HCT116 (cell line): ENCODE measurements at regions not wholly inside any gene's neighbourhood (a gene's known extent, or its start where the extent isn't known, plus 50 kb on each side); places are given as distances from the start of the nearest gene placed in this dataset.

Experiments
- ATAC-seq: fragments of 200-7000 bp; cut with Tn5 transposase; 2 replicates; pipeline ENCODE4 v1.9.1; 2020; ENCODE audit warnings: mild to moderate bottlenecking, moderate library complexity
- BruUV-seq: library from RNA; stranded (reverse); fragments of 400-500 nt; replicated peaks from 2 replicates; lab custom pipeline; 2021; lab: Mats Ljungman, UMichigan
- CTCF ChIA-PET: fragments of 300-600 bp; sonication (Branson Sonifier 250); formaldehyde crosslinking; loops from one replicate; lab custom pipeline; 2021; ENCODE audit warnings: antibody characterized with exemption; lab: Charles Lee
- POLR2A ChIA-PET: fragments of 300-600, 350-600 bp; sonication (Branson Sonifier 250); formaldehyde crosslinking; loops from one replicate; lab custom pipeline; 2021; ENCODE audit warnings: antibody characterized with exemption; lab: Charles Lee
- RAD21 ChIA-PET, 2 experiments: fragments of 300-600 bp; sonication (Branson Sonifier 250); formaldehyde crosslinking; loops; one replicate each; lab custom pipeline; 2023; ENCODE audit warnings: low total read pairs in 2 of 2; ENCODE audit not compliant: uncharacterized antibody in 2 of 2, unreplicated experiment in 2 of 2, low non-redundant PET in 1 of 2; lab: Charles Lee
- DNase-seq: peaks from one replicate; pipeline ENCODE4 v3.0.0-alpha.2; 2010; ENCODE audit warnings: low read depth, low spot score
- H2AFZ ChIP-seq: fragments of 200-600 bp; shearing (Covaris generic), sonication (generic); 2 replicates; pipeline ENCODE4 v1.6.1; 2017; ENCODE audit warnings: low read depth, mixed run types, mixed read lengths, antibody characterized with exemption, low read length; ENCODE audit not compliant: poor library complexity, severe bottlenecking
- H3K27ac ChIP-seq: 2 replicates; pipeline ENCODE4 v1.5.1; 2012; ENCODE audit warnings: low read depth, low read length
- H3K27me3 ChIP-seq: fragments of 200-600 bp; sonication (generic); 2 replicates; pipeline ENCODE4 v1.6.1; 2016; ENCODE audit warnings: mixed run types, low read length, mixed read lengths; ENCODE audit not compliant: insufficient read depth
- H3K36me3 ChIP-seq, 2 experiments: fragments of 200-500 bp in 1 of 2; fragments of 200-600 bp in 1 of 2; sonication (Bioruptor generic) in 1 of 2; sonication (generic) in 1 of 2; 2 replicates each; pipeline versions ENCODE4 v1.5.1 to v1.6.1; 2014 to 2016; ENCODE audit warnings: low read length in 2 of 2, inconsistent platforms in 1 of 2, mixed read lengths in 1 of 2, mixed run types in 1 of 2; ENCODE audit not compliant: insufficient read depth in 2 of 2, control insufficient read depth in 1 of 2
- H3K4me1 ChIP-seq, 2 experiments: fragments of 200-600 bp in 1 of 2; sonication (generic) in 1 of 2; 2 replicates each; pipeline versions ENCODE4 v1.5.1 to v1.6.1; 2012 to 2017; ENCODE audit warnings: low read length in 2 of 2, inconsistent platforms in 1 of 2, mild to moderate bottlenecking in 1 of 2, mixed read lengths in 1 of 2, mixed run types in 1 of 2, moderate library complexity in 1 of 2; ENCODE audit not compliant: insufficient read depth in 2 of 2, control insufficient read depth in 1 of 2
- H3K4me2 ChIP-seq: fragments of 200-600 bp; sonication (generic); 2 replicates; pipeline ENCODE4 v1.6.1; 2017; ENCODE audit warnings: mixed run types, low read length, mixed read lengths
- H3K4me3 ChIP-seq, 2 experiments: fragments of 200-600 bp in 1 of 2; sonication (generic) in 1 of 2; replicated peaks in 1 of 2; 2 replicates each; pipeline ENCODE4 v1.5.1; 2011 to 2016; ENCODE audit warnings: low read length in 2 of 2, control low read depth in 1 of 2, low read depth in 1 of 2, mild to moderate bottlenecking in 1 of 2, mixed read lengths in 1 of 2, mixed run types in 1 of 2
- H3K79me2 ChIP-seq: fragments of 200-600 bp; sonication (generic); 2 replicates; pipeline ENCODE4 v1.6.1; 2017; ENCODE audit warnings: mild to moderate bottlenecking, mixed run types, low read length, moderate library complexity, mixed read lengths; ENCODE audit not compliant: insufficient read depth
- H3K9ac ChIP-seq: fragments of 200-600 bp; sonication (generic); 2 replicates; pipeline ENCODE4 v1.6.1; 2016; ENCODE audit warnings: low read length, mixed read lengths
- H3K9me2 ChIP-seq: fragments of 200-600 bp; sonication (generic), shearing (Covaris generic); 2 replicates; pipeline ENCODE4 v1.6.1; 2017; ENCODE audit warnings: mixed run types, mild to moderate bottlenecking, moderate library complexity; ENCODE audit not compliant: insufficient read depth
- H3K9me3 ChIP-seq, 2 experiments: fragments of 200-500 bp in 1 of 2; fragments of 200-600 bp in 1 of 2; sonication (Bioruptor generic) in 1 of 2; sonication (generic) in 1 of 2; 2 replicates each; pipeline ENCODE4 v1.6.1; 2014 to 2017; ENCODE audit warnings: low read length in 2 of 2, mixed read lengths in 2 of 2, inconsistent platforms in 1 of 2, low read depth in 1 of 2, mild to moderate bottlenecking in 1 of 2, mixed run types in 1 of 2, moderate library complexity in 1 of 2; ENCODE audit not compliant: control insufficient read depth in 1 of 2, insufficient read depth in 1 of 2
- H4K20me1 ChIP-seq: fragments of 200-600 bp; sonication (generic), shearing (Covaris generic); 2 replicates; pipeline ENCODE4 v1.6.1; 2017; ENCODE audit warnings: mixed run types, mild to moderate bottlenecking, moderate library complexity; ENCODE audit not compliant: insufficient read depth
- CBX3 ChIP-seq: IDR thresholded peaks from 2 replicates; pipeline ENCODE4 v1.6.1; 2012; ENCODE audit warnings: low read depth
- EGR1 ChIP-seq: IDR thresholded peaks from 2 replicates; pipeline ENCODE4 v1.6.1; 2012; ENCODE audit warnings: low read depth
- EZH2 ChIP-seq: fragments of 200-600 bp; sonication (generic); IDR thresholded peaks from 2 replicates; pipeline ENCODE4 v1.6.1; 2017; ENCODE audit warnings: antibody characterized with exemption, mixed run types
- EZH2phosphoT487 ChIP-seq: fragments of 200-600 bp; IDR thresholded peaks from 2 replicates; pipeline ENCODE4 v1.6.1; 2018; ENCODE audit warnings: antibody characterized with exemption, borderline replicate concordance
- JUND ChIP-seq: IDR thresholded peaks from 2 replicates; pipeline ENCODE4 v1.6.1; 2012
- POLR2A ChIP-seq: IDR thresholded peaks from 2 replicates; pipeline ENCODE4 v1.7.0; 2011; ENCODE audit warnings: borderline replicate concordance; ENCODE audit not compliant: insufficient read depth, insufficient read length; ENCODE audit errors: extremely low read depth
- POLR2AphosphoS5 ChIP-seq: IDR thresholded peaks from 2 replicates; pipeline ENCODE4 v1.6.1; 2011; ENCODE audit warnings: mild to moderate bottlenecking, low read depth, low read length, moderate library complexity
- RAD21 ChIP-seq: IDR thresholded peaks from 2 replicates; pipeline ENCODE4 v1.6.1; 2012; ENCODE audit warnings: low read depth, mild to moderate bottlenecking
- SIN3A ChIP-seq: IDR thresholded peaks from 2 replicates; pipeline ENCODE4 v1.6.1; 2012; ENCODE audit warnings: low read depth
- SP1 ChIP-seq: IDR thresholded peaks from 2 replicates; pipeline ENCODE4 v1.6.1; 2012; ENCODE audit warnings: low read depth
- ZFX ChIP-seq: fragments of 450-650 bp; IDR thresholded peaks from 2 replicates; pipeline ENCODE4 v1.6.1; 2017
- ZNF274 ChIP-seq: fragments of 200-500 bp; sonication (Bioruptor generic); IDR thresholded peaks from 2 replicates; pipeline ENCODE4 v1.6.1; 2014; ENCODE audit warnings: mild to moderate bottlenecking, low read depth, low read length, inconsistent platforms
- intact Hi-C: fragments of 100-400 bp; cut with micrococcal nuclease; formaldehyde crosslinking; loops from 2 replicates; pipeline ENCODE4 v1.10.0; 2022
- TF ChIP-seq, protein P1 (sequence below), 3 experiments: fragments of 200-600 bp in 1 of 3; sonication (generic) in 1 of 3; IDR thresholded peaks in 2 of 3; conservative IDR thresholded peaks in 1 of 3; 2 replicates each; pipeline ENCODE4 v1.5.1; 2012 to 2017; ENCODE audit warnings: low read depth in 2 of 3, low read length in 2 of 3, antibody characterized with exemption in 1 of 3, borderline replicate concordance in 1 of 3, control low read depth in 1 of 3, mild to moderate bottlenecking in 1 of 3, mixed read lengths in 1 of 3, mixed run types in 1 of 3, moderate library complexity in 1 of 3; ENCODE audit not compliant: insufficient read depth in 1 of 3
- TF ChIP-seq, protein P2 (sequence below): IDR thresholded peaks from 2 replicates; pipeline ENCODE4 v1.6.1; 2011; ENCODE audit warnings: mild to moderate bottlenecking, low read length, moderate library complexity; ENCODE audit not compliant: insufficient replicate concordance; ENCODE audit errors: extremely low read depth
- TF ChIP-seq, protein P3 (sequence below): IDR thresholded peaks from 2 replicates; pipeline ENCODE4 v1.6.1; 2012

DNA sequence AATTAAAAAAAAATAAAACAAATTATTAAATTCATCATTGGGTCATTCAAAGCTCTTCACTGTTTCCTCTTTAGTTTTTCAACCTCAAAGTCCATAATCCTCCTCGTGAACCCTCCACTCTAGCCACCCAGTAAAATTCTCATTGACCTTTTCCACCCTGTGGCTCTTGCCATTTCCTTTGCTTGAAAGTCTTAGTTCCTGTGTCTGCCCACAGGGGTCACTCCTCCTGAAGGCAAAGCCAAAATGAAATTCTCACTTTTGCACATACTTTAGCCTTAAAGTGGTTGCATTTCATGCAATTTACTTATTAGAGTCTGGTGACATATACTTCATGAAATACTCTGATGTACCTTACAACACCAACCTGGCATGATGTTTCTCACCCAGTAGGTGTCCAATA lies 263.7 kb downstream of the BMP2 start:
- CTCF ChIA-PET, result no interaction called here
- no peak for ATAC-seq
- intact Hi-C loops, result no loop called here
- no peak overlapping the region for H3K4me2 ChIP-seq
- no peaks in the 10 kb centered on the region for H3K27me3 ChIP-seq
- no peaks in the 10 kb centered on the region for H3K9me2 ChIP-seq
- POLR2A ChIA-PET, result no interaction called here
- RAD21 ChIA-PET, result no interaction called here
- no peaks in the 10 kb centered on the region for H3K79me2 ChIP-seq
- BruUV-seq, result no TSS peak
- H3K27ac ChIP-seq, result no peak overlapping the region
- TF ChIP-seq, protein P1, sequence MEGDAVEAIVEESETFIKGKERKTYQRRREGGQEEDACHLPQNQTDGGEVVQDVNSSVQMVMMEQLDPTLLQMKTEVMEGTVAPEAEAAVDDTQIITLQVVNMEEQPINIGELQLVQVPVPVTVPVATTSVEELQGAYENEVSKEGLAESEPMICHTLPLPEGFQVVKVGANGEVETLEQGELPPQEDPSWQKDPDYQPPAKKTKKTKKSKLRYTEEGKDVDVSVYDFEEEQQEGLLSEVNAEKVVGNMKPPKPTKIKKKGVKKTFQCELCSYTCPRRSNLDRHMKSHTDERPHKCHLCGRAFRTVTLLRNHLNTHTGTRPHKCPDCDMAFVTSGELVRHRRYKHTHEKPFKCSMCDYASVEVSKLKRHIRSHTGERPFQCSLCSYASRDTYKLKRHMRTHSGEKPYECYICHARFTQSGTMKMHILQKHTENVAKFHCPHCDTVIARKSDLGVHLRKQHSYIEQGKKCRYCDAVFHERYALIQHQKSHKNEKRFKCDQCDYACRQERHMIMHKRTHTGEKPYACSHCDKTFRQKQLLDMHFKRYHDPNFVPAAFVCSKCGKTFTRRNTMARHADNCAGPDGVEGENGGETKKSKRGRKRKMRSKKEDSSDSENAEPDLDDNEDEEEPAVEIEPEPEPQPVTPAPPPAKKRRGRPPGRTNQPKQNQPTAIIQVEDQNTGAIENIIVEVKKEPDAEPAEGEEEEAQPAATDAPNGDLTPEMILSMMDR (IDR thresholded peaks at IDR 0.05 in 2 of 3, conservative IDR thresholded peaks at IDR 0.05 in 1 of 3; ENCODE audit: borderline replicate concordance in 1 of 3, insufficient read depth in 1 of 3, low read depth in 2 of 3, low read length in 2 of 3), result peak in 2 of 3 experiments; percentile 30 to 31; a peak in 2 of 6 replicates
- no peak for TF ChIP-seq JUND
- TF ChIP-seq EGR1, result no peak
- no peak for TF ChIP-seq POLR2AphosphoS5
- H3K36me3 ChIP-seq, result no peaks in the 10 kb centered on the region
- no peak overlapping the region for H2AFZ ChIP-seq
- no peak overlapping the region for H3K4me3 ChIP-seq
- no peaks in the 10 kb centered on the region for H3K4me1 ChIP-seq
- H3K9ac ChIP-seq, result no peak overlapping the region
- H4K20me1 ChIP-seq, result no peaks in the 10 kb centered on the region
- peaks cover 0 to 13% of the 10 kb centered on the region in 2 experiments; a peak in 2 of 4 replicates for H3K9me3 ChIP-seq
- no peak for DNase-seq

DNA sequence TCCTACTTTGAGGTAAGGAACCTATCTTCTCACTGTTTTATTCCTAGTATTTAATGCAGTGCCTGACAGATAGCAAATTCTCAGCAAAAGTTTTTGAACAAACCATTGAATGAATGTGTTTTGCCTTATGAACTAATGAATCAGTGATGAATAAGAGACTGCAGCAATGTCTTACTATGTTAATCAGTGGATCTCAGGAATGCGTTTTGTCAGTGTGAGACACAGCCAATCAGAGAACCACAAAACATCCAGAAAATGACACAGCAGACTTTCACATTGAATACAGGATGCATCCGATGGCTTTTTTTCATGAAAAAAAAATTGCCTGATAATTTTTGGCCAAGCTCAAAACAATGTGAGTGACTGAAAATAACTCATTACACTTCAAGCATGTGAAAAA lies 270.5 kb downstream of the BMP2 start:
- no peak overlapping the region for H3K27ac ChIP-seq
- H4K20me1 ChIP-seq, result no peaks in the 10 kb centered on the region
- no peak overlapping the region for H3K9ac ChIP-seq
- ATAC-seq (no peak), DNase-seq (no peak)
- BruUV-seq, result no TSS peak
- H3K9me3 ChIP-seq, result peaks cover 0 to 16% of the 10 kb centered on the region in 2 experiments; a peak in 2 of 4 replicates
- no peaks in the 10 kb centered on the region for H3K4me1 ChIP-seq
- no peak overlapping the region for H3K4me3 ChIP-seq
- no peaks in the 10 kb centered on the region for H3K9me2 ChIP-seq
- TF ChIP-seq SIN3A (no peak), ZNF274 (no peak), POLR2AphosphoS5 (no peak), ZFX (no peak), RAD21 (no peak), EGR1 (no peak), POLR2A (no peak), JUND (no peak), SP1 (no peak), EZH2 (no peak), EZH2phosphoT487 (no peak), CBX3 (no peak)
- TF ChIP-seq, protein P2, sequence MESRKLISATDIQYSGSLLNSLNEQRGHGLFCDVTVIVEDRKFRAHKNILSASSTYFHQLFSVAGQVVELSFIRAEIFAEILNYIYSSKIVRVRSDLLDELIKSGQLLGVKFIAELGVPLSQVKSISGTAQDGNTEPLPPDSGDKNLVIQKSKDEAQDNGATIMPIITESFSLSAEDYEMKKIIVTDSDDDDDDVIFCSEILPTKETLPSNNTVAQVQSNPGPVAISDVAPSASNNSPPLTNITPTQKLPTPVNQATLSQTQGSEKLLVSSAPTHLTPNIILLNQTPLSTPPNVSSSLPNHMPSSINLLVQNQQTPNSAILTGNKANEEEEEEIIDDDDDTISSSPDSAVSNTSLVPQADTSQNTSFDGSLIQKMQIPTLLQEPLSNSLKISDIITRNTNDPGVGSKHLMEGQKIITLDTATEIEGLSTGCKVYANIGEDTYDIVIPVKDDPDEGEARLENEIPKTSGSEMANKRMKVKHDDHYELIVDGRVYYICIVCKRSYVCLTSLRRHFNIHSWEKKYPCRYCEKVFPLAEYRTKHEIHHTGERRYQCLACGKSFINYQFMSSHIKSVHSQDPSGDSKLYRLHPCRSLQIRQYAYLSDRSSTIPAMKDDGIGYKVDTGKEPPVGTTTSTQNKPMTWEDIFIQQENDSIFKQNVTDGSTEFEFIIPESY, result no peak
- TF ChIP-seq, protein P3, sequence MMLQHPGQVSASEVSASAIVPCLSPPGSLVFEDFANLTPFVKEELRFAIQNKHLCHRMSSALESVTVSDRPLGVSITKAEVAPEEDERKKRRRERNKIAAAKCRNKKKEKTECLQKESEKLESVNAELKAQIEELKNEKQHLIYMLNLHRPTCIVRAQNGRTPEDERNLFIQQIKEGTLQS, result no peak
- CTCF ChIA-PET, result no interaction called here
- H2AFZ ChIP-seq, result no peak overlapping the region
- H3K4me2 ChIP-seq, result no peak overlapping the region
- RAD21 ChIA-PET, result no interaction called here
- intact Hi-C loops, result no loop called here
- no peaks in the 10 kb centered on the region for H3K36me3 ChIP-seq
- no peaks in the 10 kb centered on the region for H3K27me3 ChIP-seq
- POLR2A ChIA-PET, result no interaction called here
- no peaks in the 10 kb centered on the region for H3K79me2 ChIP-seq
